Prostate gland (tissue), 2 donors: ENCODE measurements at regions not wholly inside any gene's neighbourhood (a gene's known extent, or its start where the extent isn't known, plus 50 kb on each side); places are given as distances from the start of the nearest gene placed in this dataset.

Source experiments
- CTCF ChIP-seq, 4 experiments: fragments of 200-600 bp in 2 of 4; fragments of 450-650 bp in 2 of 4; sonication (generic) in 2 of 4; IDR thresholded peaks; 1 replicate in 3 of 4; 2 replicates in 1 of 4; pipeline ENCODE4 v1.5.1; 2016 to 2019; ENCODE audit warnings: antibody characterized with exemption in 4 of 4, mild to moderate bottlenecking in 2 of 4, moderate library complexity in 2 of 4
- POLR2A ChIP-seq: fragments of 450-650 bp; IDR thresholded peaks from one replicate; pipeline ENCODE4 v1.6.1; 2016; ENCODE audit warnings: antibody characterized with exemption, mild to moderate bottlenecking
- POLR2AphosphoS5 ChIP-seq: sonication (generic); formaldehyde crosslinking; IDR thresholded peaks from one replicate; pipeline ENCODE4 v1.6.1; 2017; ENCODE audit warnings: antibody characterized with exemption

GRCh38 chr21:35191128-35191527 lies 142.0 kb upstream of the RUNX1 start:
- TF ChIP-seq CTCF (IDR thresholded peaks at IDR 0.05) (no peak), POLR2A (no peak), POLR2AphosphoS5 (no peak)
